Mucosa of rectum (tissue), 2 donors: ENCODE measurements at regions not wholly inside any gene's neighbourhood (a gene's known extent, or its start where the extent isn't known, plus 50 kb on each side); places are given as distances from the start of the nearest gene placed in this dataset.

Experiments used
- H3K27ac ChIP-seq, 2 donors: one replicate each; pipeline ENCODE4 v1.7.0; 2013; ENCODE audit warnings: inconsistent platforms in 2 of 2, low read depth in 2 of 2, low read length in 2 of 2
- H3K27me3 ChIP-seq, 2 donors: one replicate each; pipeline ENCODE4 v1.7.0; 2013; ENCODE audit warnings: low read length in 2 of 2; ENCODE audit not compliant: control insufficient read depth in 2 of 2, insufficient read depth in 2 of 2
- H3K36me3 ChIP-seq, 2 donors: one replicate each; pipeline ENCODE4 v1.7.0; 2013; ENCODE audit warnings: low read length in 2 of 2; ENCODE audit not compliant: control insufficient read depth in 2 of 2, insufficient read depth in 2 of 2
- H3K4me1 ChIP-seq, 2 donors: one replicate each; pipeline ENCODE4 v1.7.0; 2013; ENCODE audit warnings: low read length in 2 of 2, mild to moderate bottlenecking in 1 of 2; ENCODE audit not compliant: control insufficient read depth in 2 of 2, insufficient read depth in 2 of 2
- H3K4me3 ChIP-seq, 2 donors: one replicate each; pipeline ENCODE4 v1.7.0; 2013; ENCODE audit warnings: low read length in 2 of 2
- H3K9ac ChIP-seq, 2 donors: one replicate each; pipeline ENCODE4 v1.7.0; 2013; ENCODE audit warnings: low read length in 2 of 2, low read depth in 1 of 2, mild to moderate bottlenecking in 1 of 2
- H3K9me3 ChIP-seq, 2 donors: one replicate each; pipeline ENCODE4 v1.7.0; 2013; ENCODE audit warnings: low read length in 2 of 2; ENCODE audit not compliant: control insufficient read depth in 2 of 2
- donor health status: healthy.
- donor health status: Normal muscosa, but diverticular disease.

DNA sequence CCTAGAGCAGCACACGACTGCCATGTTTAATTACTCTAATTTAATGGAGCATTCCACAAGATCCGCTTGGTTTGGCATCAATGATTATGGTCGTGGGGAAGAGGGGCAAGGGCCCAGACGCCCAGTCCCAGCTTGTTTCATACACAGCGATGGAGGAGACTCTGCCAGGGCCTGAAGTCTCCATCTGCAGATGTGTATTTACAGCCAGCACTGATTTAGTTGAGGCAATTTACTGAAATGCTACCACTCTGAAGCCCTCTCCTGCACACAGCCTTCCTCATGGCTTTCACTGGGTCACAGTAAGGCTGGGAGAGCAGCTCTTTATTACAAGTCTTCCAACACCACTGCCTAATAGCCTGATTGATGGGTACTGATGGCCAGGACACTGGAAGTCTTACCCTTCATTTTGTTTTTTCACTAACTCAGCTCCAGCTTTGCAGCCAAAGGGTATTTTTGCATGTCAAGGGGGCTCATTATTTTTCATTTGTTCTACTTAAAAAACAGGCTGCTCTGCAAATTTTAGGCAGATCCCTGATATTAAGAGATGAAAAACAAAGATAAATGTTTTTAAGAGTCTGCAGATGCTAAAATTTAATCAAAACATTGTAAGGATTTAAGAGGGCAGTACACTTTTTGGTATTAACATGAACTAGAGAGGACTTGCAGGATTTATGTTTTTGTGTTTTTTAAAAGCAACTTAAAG is 236.3 kb downstream of the SIPA1L2 start:
- no peak overlapping the region for H3K4me3 ChIP-seq
- no peaks in the 10 kb centered on the region for H3K9me3 ChIP-seq
- no peaks in the 10 kb centered on the region for H3K4me1 ChIP-seq
- H3K36me3 ChIP-seq: peaks cover 5 to 8% of the 10 kb centered on the region in 2 donors
- H3K27ac ChIP-seq: no peak overlapping the region
- no peaks in the 10 kb centered on the region for H3K27me3 ChIP-seq
- H3K9ac ChIP-seq: no peak overlapping the region

DNA sequence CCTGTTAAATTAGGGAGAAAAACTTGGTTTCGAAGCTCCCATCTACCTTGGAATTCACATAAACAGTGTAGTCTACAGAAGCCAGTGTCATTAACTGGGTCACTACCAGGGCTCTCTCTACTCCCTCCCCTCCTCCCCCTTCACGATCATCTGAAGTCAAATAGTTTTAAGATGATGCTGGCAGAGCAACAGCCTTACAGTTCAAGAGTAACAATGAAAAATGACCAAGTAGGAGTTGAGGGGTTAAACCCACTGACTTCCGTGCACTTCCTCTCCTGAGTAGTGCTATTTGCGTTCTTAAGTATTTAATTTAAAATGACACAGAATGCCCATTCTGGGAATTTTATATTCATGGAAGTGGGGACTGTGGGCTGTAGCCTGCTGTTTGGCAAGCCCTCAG is 236.9 kb downstream of the SIPA1L2 start:
- no peak overlapping the region for H3K9ac ChIP-seq
- H3K9me3 ChIP-seq: no peaks in the 10 kb centered on the region
- H3K27ac ChIP-seq: no peak overlapping the region
- H3K36me3 ChIP-seq: peaks cover 3% of the 10 kb centered on the region in 2 donors
- no peak overlapping the region for H3K4me3 ChIP-seq
- no peaks in the 10 kb centered on the region for H3K27me3 ChIP-seq
- H3K4me1 ChIP-seq: no peaks in the 10 kb centered on the region

DNA sequence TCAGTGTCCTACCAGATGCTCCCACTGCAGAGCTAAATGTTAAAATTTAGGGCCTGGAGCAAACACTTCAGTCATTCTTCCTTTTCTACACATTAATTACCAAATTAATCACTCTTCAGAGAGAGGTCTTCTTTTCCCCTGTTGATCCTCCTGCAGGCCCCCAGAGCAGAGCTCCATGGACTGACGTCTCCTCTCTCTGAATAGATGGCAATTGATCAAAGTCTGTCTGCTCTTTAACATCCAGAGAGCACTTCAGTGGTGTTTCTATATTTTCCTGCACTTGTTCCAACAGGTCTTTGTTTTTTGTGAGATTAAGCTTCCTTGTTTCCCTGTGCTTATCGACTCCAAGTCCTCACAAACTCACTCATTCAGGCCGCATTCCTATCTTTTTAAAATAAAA is 239.3 kb downstream of the SIPA1L2 start:
- Histone ChIP-seq H3K36me3 (no peaks in the 10 kb centered on the region), H3K4me3 (no peak overlapping the region), H3K27ac (no peak overlapping the region), H3K9me3 (no peaks in the 10 kb centered on the region), H3K9ac (no peak overlapping the region), H3K4me1 (no peaks in the 10 kb centered on the region), H3K27me3 (no peaks in the 10 kb centered on the region)

DNA sequence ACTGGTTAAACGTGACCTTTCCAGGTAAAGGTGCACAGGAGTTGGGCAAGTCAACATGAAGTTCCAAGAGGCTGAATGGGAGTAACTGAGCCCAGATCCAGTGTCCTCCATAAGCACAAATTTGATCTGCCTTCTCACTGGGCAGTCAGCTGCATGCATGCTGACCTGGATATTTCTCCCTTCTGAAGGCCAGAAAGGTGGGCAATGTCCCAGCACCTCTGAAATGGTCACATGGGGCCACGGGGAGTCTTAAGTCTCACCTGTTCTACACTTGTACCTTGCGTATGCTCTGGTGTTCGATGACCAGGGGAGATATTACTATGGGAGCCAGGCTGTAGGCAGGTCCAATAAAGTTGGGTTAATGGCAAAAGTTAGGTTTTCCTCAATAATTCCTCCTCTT is 240.2 kb downstream of the SIPA1L2 start:
- no peak overlapping the region for H3K27ac ChIP-seq
- H3K4me1 ChIP-seq: no peaks in the 10 kb centered on the region
- H3K4me3 ChIP-seq: no peak overlapping the region
- H3K27me3 ChIP-seq: no peaks in the 10 kb centered on the region
- no peaks in the 10 kb centered on the region for H3K9me3 ChIP-seq
- no peaks in the 10 kb centered on the region for H3K36me3 ChIP-seq
- H3K9ac ChIP-seq: no peak overlapping the region

DNA sequence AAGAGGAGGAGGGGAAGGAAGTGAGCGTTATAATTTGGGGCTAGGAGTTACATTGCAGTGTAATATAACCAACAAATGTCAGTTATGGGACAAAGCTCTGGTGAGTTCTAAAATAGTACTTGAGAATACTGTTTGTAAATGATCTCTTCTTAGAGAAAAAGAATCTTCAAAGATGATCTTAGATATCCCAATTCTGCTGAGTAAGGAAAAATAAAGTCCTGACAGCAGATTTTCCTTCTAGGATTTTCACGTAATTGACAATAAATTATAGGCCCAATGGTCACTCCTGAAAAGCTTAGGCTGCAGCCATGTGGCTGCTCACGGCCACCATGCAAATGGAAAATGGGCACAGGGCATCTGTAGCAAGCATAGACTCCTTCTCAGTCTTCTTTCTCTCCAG is 241.6 kb downstream of the SIPA1L2 start:
- no peaks in the 10 kb centered on the region for H3K36me3 ChIP-seq
- no peak overlapping the region for H3K4me3 ChIP-seq
- H3K27ac ChIP-seq: no peak overlapping the region
- no peaks in the 10 kb centered on the region for H3K4me1 ChIP-seq
- H3K9me3 ChIP-seq: no peaks in the 10 kb centered on the region
- no peaks in the 10 kb centered on the region for H3K27me3 ChIP-seq
- no peak overlapping the region for H3K9ac ChIP-seq

DNA sequence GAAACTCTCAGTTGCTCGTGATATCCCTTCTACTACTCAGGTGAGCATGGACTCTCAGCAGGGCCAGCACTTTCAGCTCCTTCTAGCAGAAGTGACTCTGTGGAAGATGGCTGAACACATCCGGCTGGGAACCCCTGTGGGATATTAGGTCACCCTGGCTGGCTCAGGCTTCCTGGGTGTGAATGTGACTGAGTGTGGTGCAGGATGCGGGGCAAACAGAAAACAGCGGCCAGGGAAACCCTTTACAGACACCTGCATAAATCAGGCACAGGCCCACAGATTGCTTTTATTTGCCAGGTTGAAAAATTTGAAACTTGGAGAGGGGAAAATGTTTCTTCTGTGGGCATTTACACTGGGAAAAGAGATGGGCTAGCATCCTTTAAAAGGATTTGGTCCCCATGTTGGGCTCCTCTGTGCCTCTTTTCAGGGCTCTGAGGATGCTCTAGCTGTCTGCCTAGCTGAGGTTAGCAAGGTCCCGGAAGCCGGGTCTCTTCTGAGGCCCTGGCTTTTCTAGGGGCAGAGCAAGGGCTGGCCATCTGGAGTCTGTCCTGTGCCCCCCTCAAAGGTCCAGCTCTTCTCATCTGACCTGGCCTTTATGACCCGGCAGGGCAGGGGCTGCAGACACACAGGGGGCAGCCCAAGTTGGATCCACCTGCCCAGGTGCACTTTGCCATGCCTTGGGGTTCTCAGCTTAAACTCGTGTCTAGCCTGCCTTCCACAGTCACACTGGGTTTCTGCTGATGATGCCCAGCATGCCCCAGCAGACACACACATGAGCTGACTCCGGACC is 243.0 kb downstream of the SIPA1L2 start:
- Histone ChIP-seq H3K27ac (no peak overlapping the region), H3K9ac (no peak overlapping the region), H3K4me3 (no peak overlapping the region), H3K27me3 (no peaks in the 10 kb centered on the region), H3K9me3 (no peaks in the 10 kb centered on the region), H3K36me3 (no peaks in the 10 kb centered on the region), H3K4me1 (no peaks in the 10 kb centered on the region)

DNA sequence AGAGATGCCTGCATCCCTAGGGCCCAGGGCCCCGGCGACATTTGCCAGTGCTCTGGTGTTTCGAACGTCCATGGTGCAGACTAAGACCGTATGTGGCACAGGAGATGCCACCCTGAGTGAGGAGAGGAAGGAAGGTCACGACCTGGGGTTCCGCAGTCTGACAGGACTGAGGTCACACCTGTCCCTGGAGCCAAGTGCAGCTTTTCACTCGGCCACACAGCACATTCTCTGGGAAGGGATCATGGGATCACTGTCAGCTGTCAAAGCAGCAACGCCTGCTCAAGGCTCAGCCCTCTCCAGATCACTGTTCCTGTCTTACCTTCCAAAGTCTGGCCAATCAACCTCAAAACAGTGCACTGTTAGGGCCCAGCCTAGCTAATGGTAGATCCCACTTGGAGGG is 243.6 kb downstream of the SIPA1L2 start:
- Histone ChIP-seq H3K9me3 (no peaks in the 10 kb centered on the region), H3K27me3 (no peaks in the 10 kb centered on the region), H3K27ac (no peak overlapping the region), H3K4me3 (no peak overlapping the region), H3K36me3 (no peaks in the 10 kb centered on the region), H3K4me1 (no peaks in the 10 kb centered on the region), H3K9ac (no peak overlapping the region)

DNA sequence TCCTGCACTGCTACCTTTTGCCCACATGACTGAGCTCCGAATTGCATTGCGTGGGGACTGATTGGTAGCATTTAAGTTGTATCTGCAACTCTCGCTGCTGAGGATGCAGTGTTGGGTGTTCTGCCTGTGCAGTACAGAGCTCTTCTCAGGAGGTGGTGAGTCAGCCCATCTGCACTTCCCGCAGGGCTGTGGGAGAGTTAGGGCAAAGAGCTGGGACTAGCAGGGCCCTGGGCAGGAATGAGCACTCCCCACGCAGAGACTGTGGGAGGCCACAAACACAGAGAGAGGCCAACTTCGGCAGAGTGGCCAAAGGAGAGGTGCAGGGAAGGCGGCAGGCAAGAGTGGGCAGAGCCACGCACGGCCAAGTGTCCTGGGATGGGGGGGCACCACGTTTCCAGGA is 244.7 kb downstream of the SIPA1L2 start:
- no peaks in the 10 kb centered on the region for H3K9me3 ChIP-seq

DNA sequence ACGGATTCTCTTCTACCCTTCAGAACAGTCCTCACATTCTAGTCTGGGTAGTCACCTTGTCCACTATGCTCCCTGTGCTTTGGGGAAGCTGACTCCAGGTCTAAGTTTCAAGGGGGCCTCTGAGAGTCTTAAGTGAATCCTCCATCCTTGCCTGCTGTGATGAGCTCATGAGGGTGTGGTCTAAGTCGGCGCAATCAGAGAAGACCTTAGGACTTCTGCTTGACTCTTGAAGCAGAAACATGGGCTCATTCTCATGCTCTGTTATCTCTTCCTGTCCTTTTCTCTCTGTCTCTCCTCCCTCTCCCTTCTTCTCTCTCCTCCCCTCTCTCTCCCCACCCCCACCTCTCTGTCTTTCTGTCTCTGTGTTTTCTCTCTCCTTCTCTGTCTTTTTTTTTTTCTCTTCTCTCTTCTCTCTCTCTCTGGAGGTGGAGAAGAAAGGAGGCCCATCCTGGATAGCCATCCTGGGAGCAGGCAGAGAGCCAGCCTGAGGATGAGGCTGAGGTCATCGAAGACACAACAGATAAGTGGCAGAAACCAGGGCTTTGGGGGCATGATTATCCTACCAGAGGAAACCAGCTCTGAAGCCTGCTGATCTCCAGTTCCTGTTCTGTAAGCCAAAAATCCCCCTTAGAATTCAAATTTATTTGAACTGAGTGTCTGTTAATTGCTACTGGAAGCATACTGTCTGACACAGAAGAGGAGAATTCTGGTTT is 245.6 kb downstream of the SIPA1L2 start:
- Histone ChIP-seq H3K9ac (no peak overlapping the region), H3K27me3 (no peaks in the 10 kb centered on the region), H3K4me1 (no peaks in the 10 kb centered on the region), H3K36me3 (no peaks in the 10 kb centered on the region), H3K9me3 (no peaks in the 10 kb centered on the region), H3K4me3 (no peak overlapping the region), H3K27ac (no peak overlapping the region)

More for the DNA sequence above, 244.7 kb downstream of the SIPA1L2 start:
- Histone ChIP-seq H3K27me3 (no peaks in the 10 kb centered on the region), H3K4me1 (no peaks in the 10 kb centered on the region), H3K4me3 (no peak overlapping the region), H3K27ac (no peak overlapping the region), H3K36me3 (no peaks in the 10 kb centered on the region), H3K9ac (no peak overlapping the region)

DNA sequence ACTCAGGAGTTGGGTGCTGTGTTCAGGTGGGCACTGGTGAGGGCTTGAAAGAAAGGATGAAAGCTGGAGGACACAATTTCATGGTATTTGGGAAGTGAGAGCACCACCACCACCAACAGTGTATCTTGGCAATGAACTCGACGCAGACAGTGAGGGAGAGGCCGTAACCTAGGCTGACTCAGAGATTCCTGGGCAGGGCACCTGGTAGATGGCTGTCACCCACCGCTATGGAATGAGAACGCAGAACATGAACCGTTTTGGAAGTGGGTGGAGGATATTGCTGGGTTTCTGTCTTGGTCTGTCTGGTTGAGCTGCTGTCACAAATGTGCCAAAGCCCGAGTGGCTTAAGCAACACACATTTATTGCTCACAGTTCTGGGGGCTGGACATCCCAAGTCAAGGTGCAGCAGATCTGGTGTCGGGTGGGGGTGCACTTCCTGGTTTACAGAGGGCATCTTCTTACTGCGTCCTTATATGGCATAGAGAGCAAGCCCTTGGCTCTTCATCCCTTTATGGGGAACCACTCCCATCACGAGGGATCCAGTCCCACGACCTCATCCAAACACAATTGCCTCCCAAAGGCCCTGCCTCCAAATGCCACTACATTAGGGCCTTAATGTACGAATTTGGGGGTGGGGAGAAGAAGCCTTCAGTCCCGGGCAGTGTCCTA is 246.3 kb downstream of the SIPA1L2 start:
- H3K27ac ChIP-seq: no peak overlapping the region
- no peaks in the 10 kb centered on the region for H3K9me3 ChIP-seq
- no peak overlapping the region for H3K4me3 ChIP-seq
- no peak overlapping the region for H3K9ac ChIP-seq
- H3K4me1 ChIP-seq: peaks cover 0 to 2% of the 10 kb centered on the region in 2 donors
- no peaks in the 10 kb centered on the region for H3K27me3 ChIP-seq
- H3K36me3 ChIP-seq: no peaks in the 10 kb centered on the region
